Thyroid gland (tissue), 4 donors: ENCODE measurements at regions not wholly inside any gene's neighbourhood (a gene's known extent, or its start where the extent isn't known, plus 50 kb on each side); places are given as distances from the start of the nearest gene placed in this dataset.

Source experiments
- CTCF ChIP-seq, 6 experiments: fragments of 200-600 bp in 3 of 6; fragments of 450-650 bp in 3 of 6; sonication (generic) in 3 of 6; IDR thresholded peaks; one replicate each; pipeline ENCODE4 v1.5.1; 2016 to 2019; ENCODE audit warnings: antibody characterized with exemption in 6 of 6, mild to moderate bottlenecking in 2 of 6, inconsistent platforms in 1 of 6, moderate library complexity in 1 of 6
- POLR2A ChIP-seq, 2 donors: fragments of 450-650 bp; IDR thresholded peaks; one replicate each; pipeline ENCODE4 v1.6.1; 2017; ENCODE audit warnings: antibody characterized with exemption in 2 of 2, mild to moderate bottlenecking in 2 of 2, moderate library complexity in 1 of 2

GRCh38 chr3:69686056-69686455 is 53.2 kb upstream of the MITF start:
- no peak for TF ChIP-seq CTCF (IDR thresholded peaks at IDR 0.05)
- no peak for TF ChIP-seq POLR2A (IDR thresholded peaks at IDR 0.05)
